ENCODE measurements at regions not wholly inside any gene's neighbourhood (a gene's known extent, or its start where the extent isn't known, plus 50 kb on each side); places are given as distances from the start of the nearest gene placed in this dataset.

DNA sequence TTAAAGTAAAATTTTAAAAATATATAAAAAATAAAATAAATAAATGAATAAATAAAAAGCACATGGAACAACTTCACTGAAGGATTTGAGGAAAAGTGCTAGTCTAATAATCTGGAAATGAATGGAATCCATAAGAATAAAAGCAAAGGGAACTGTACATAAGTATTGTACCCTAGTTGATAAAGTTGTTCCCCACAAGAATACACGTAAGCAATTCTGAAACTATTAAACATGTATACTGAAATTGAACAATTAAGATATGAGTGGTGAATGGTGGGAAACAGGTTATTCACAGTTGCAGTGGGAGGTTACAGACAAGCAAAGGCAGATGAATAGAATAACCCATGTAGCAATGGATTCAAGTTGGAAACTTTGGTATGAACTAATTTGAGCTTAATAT lies 853.2 kb upstream of the SOX9 start:
- H3K4me1 ChIP-seq (ENCODE audit: control insufficient read depth, extremely low read depth, insufficient read depth, low read length), result no peaks in the 10 kb centered on the region
- no peak for TF ChIP-seq EZH2 (IDR thresholded peaks at IDR 0.05; ENCODE audit: low read length)
- TF ChIP-seq, protein P1, sequence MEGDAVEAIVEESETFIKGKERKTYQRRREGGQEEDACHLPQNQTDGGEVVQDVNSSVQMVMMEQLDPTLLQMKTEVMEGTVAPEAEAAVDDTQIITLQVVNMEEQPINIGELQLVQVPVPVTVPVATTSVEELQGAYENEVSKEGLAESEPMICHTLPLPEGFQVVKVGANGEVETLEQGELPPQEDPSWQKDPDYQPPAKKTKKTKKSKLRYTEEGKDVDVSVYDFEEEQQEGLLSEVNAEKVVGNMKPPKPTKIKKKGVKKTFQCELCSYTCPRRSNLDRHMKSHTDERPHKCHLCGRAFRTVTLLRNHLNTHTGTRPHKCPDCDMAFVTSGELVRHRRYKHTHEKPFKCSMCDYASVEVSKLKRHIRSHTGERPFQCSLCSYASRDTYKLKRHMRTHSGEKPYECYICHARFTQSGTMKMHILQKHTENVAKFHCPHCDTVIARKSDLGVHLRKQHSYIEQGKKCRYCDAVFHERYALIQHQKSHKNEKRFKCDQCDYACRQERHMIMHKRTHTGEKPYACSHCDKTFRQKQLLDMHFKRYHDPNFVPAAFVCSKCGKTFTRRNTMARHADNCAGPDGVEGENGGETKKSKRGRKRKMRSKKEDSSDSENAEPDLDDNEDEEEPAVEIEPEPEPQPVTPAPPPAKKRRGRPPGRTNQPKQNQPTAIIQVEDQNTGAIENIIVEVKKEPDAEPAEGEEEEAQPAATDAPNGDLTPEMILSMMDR (optimal IDR thresholded peaks at IDR 0.05 in 1 of 3, IDR thresholded peaks at IDR 0.05 in 1 of 3, conservative IDR thresholded peaks at IDR 0.05 in 1 of 3; ENCODE audit: extremely low read depth in 1 of 3, insufficient read depth in 2 of 3, low read length in 3 of 3), result no peak
- no peaks in the 10 kb centered on the region for H3K27me3 ChIP-seq (ENCODE audit: control insufficient read depth, extremely low read depth, insufficient read depth, low read length)
- H3K9me3 ChIP-seq (ENCODE audit: control insufficient read depth, low read depth, low read length), result no peaks in the 10 kb centered on the region
- FAIRE-seq (no peak), DNase-seq (ENCODE audit: low read depth, low spot score) (no peak)
- dilution Hi-C loops (cut with MboI; ENCODE audit: extremely low pct_ligation_motif_present, low sequenced_read_pairs), result no loop called here
- H3K36me3 ChIP-seq (ENCODE audit: control insufficient read depth in 2 of 2, extremely low read depth in 1 of 2, insufficient read depth in 2 of 2, low read length in 2 of 2), result no peaks in the 10 kb centered on the region
- no peaks in the 10 kb centered on the region for H3K79me2 ChIP-seq (ENCODE audit: control insufficient read depth, insufficient read depth, low read length)
- no peak overlapping the region for H3K9ac ChIP-seq (ENCODE audit: control insufficient read depth, extremely low read depth, insufficient read depth, low read length)
- no peak overlapping the region for H3K4me3 ChIP-seq (ENCODE audit: control insufficient read depth in 2 of 3, extremely low read depth in 1 of 3, insufficient read depth in 2 of 3, low read depth in 1 of 3, low read length in 3 of 3)
- no peaks in the 10 kb centered on the region for H3K9me1 ChIP-seq (ENCODE audit: control insufficient read depth, extremely low read depth, insufficient read depth, low read length)
- H2AFZ ChIP-seq (ENCODE audit: control insufficient read depth, low read length), result no peak overlapping the region
- no peak overlapping the region for H3K4me2 ChIP-seq (ENCODE audit: control insufficient read depth, extremely low read depth, insufficient read depth, low read depth, low read length)
- no peak overlapping the region for H3K27ac ChIP-seq (ENCODE audit: control insufficient read depth, insufficient read depth, low read length)
- no peaks in the 10 kb centered on the region for H4K20me1 ChIP-seq (ENCODE audit: control insufficient read depth, extremely low read depth, insufficient read depth, low read length)

DNA sequence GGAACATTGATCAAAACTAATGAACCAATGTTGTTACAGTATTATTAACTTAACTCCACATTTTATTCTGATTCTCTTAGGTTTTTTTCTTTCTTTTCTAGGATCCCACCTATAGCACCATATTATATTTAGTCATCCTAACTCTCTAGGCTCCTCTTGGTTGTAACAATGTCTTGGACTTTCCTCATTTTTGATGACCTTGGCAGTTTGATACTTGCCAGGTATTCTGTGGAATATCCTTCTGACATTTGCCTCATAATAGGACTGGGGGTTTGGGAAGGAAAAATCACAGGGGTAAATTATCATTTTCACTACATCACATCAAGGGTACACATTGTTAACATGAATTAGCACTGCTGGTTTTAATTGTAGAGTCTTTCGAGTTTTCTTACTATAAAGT lies 851.6 kb upstream of the SOX9 start:
- Histone ChIP-seq H3K9me3 (ENCODE audit: control insufficient read depth, low read depth, low read length) (no peaks in the 10 kb centered on the region), H4K20me1 (ENCODE audit: control insufficient read depth, extremely low read depth, insufficient read depth, low read length) (no peaks in the 10 kb centered on the region), H3K79me2 (ENCODE audit: control insufficient read depth, insufficient read depth, low read length) (no peaks in the 10 kb centered on the region), H3K27ac (ENCODE audit: control insufficient read depth, insufficient read depth, low read length) (no peak overlapping the region), H3K9ac (ENCODE audit: control insufficient read depth, extremely low read depth, insufficient read depth, low read length) (no peak overlapping the region), H3K4me3 (ENCODE audit: control insufficient read depth in 2 of 3, extremely low read depth in 1 of 3, insufficient read depth in 2 of 3, low read depth in 1 of 3, low read length in 3 of 3) (no peak overlapping the region), H3K4me1 (ENCODE audit: control insufficient read depth, extremely low read depth, insufficient read depth, low read length) (no peaks in the 10 kb centered on the region), H3K36me3 (ENCODE audit: control insufficient read depth in 2 of 2, extremely low read depth in 1 of 2, insufficient read depth in 2 of 2, low read length in 2 of 2) (no peaks in the 10 kb centered on the region), H3K27me3 (ENCODE audit: control insufficient read depth, extremely low read depth, insufficient read depth, low read length) (no peaks in the 10 kb centered on the region), H2AFZ (ENCODE audit: control insufficient read depth, low read length) (no peak overlapping the region), H3K4me2 (ENCODE audit: control insufficient read depth, extremely low read depth, insufficient read depth, low read depth, low read length) (no peak overlapping the region), H3K9me1 (ENCODE audit: control insufficient read depth, extremely low read depth, insufficient read depth, low read length) (no peaks in the 10 kb centered on the region)
- TF ChIP-seq, protein P1 (optimal IDR thresholded peaks at IDR 0.05 in 1 of 3, IDR thresholded peaks at IDR 0.05 in 1 of 3, conservative IDR thresholded peaks at IDR 0.05 in 1 of 3; ENCODE audit: extremely low read depth in 1 of 3, insufficient read depth in 2 of 3, low read length in 3 of 3), result no peak
- no peak for TF ChIP-seq EZH2 (IDR thresholded peaks at IDR 0.05; ENCODE audit: low read length)
- DNase-seq (ENCODE audit: low read depth, low spot score), result no peak
- no peak for FAIRE-seq
- dilution Hi-C loops (cut with MboI; ENCODE audit: extremely low pct_ligation_motif_present, low sequenced_read_pairs), result no loop called here

Data from keratinocyte (primary cell).